HG03135 (cell line): ENCODE measurements at regions not wholly inside any gene's neighbourhood (a gene's known extent, or its start where the extent isn't known, plus 50 kb on each side); places are given as distances from the start of the nearest gene placed in this dataset.
"Not testable (repeated sequence)": the region's sequence is repeated elsewhere in the genome, so short reads cannot be mapped to it uniquely, and the experiment has no call there.

Experiments used
- ATAC-seq: cut with Tn5 transposase; IDR thresholded peaks from one replicate; pipeline ENCODE4 v1.9.1; 2021; ENCODE audit warnings: mild to moderate bottlenecking, moderate library complexity; ENCODE audit not compliant: unreplicated experiment

GRCh38 chr4:126201251-126202138, 886.7 kb downstream of the FAT4 start:
- not testable (repeated sequence) for ATAC-seq

- ATAC-seq, result no peak
These were observed 887.5 kb downstream of the FAT4 start for GRCh38 chr4:126202226-126202625.

DNA sequence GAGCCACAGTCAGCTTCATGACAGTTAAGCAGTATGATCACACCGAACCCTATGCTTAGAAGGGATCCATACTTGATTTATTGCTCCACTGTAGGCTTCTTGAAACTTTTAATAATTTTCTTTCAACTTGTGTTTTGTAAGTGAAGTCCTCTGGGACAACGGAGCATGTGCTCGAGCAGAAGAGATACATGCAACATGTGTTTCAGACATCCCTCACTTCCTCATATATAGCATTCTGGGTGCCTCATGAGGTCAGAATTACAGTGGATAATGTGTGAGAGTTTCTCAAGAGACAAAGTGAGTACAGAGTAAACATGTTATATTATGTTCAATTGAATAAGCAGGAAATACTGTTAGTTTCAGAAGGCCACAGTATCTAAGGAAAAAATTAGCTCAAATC, 893.2 kb downstream of the FAT4 start:
- no peak for ATAC-seq

GRCh38 chr4:126209147-126209546, 894.4 kb downstream of the FAT4 start:
- no peak for ATAC-seq

DNA sequence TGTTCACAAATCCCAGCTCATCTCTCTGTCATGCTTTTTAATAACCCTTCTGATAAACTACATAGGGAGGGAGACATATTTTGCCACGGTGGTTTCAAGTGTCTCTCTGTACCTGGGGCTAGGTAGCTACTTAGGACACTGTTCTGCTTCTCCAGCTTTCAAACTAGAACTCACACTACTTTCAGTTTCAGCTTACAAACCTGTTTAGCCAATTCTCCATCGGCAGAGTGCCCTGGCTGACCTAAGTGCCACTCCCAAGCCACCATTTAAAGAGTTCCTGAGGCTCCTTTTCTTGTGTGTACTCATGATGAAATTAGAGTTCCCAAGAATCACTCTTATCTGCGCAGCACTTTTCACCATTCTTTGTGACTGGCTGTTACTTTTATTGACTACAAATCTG, 899.2 kb downstream of the FAT4 start:
- ATAC-seq, result no peak

DNA sequence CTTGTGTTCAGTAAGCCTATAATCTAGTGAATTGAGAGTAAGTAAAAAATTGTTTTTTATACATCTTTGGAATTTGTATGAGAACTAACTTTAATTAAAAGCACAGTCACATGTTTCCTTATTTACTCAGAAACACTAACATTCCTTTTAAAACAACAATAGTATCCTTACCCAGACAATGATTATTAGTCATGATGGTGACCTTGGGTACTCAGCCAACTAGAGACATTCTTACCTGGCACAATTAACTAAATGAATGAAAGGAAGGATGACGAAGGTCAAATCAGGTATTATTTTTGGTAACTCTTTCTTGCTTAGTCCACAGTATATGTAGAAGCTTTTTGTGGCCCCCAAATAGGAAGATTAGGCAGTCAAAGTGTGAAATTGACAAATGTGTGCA, 901.0 kb downstream of the FAT4 start:
- no peak for ATAC-seq

DNA sequence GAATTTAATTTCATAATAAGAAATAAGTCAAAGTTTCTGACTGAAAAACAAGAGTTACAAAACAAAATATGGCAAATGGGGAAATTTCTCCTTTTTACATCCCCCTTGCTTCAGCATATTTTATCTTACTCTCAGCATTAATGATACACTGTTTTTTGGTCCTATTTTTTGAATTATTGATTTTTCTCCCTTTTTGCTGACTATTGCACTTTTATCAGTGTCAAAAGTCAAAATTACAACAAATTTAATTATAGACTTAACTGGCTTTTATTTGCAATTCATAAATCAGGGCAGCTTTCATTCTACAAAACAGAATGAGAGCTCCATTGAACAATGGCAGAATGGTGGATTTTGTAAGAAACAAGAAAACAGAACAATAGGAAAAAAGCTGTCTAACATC, 901.9 kb downstream of the FAT4 start:
- ATAC-seq, result no peak

- ATAC-seq, result no peak
These were observed 906.5 kb downstream of the FAT4 start for GRCh38 chr4:126221282-126221681.

DNA sequence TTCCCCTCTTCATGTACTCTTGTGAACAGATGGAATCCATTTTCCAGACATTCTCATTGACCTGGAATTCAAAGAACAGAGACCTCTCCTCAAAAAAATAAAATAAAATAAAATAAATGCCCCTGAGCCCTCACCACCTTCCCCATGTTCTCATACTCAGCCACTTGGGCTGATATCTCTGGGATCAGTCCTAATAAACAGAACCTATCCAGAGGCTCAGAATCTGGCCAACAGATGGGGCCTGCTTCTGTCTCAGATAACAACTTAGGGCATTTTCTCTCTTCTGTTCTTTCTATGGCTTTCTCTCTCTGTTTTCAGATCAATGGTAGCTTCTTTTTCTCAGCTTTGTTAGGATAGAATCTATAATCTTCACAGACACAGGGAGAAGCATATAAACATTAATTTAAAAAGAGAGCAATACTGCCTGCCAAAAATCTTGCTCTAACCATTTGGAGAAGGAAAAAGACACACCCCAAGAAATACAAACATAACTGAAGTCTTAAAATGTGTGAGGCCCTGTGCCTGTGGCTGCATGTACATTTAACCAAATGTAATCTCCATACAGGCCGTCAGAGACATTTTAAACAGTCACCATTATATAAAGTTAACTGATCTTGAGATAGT, 907.1 kb downstream of the FAT4 start:
- no peak for ATAC-seq

DNA sequence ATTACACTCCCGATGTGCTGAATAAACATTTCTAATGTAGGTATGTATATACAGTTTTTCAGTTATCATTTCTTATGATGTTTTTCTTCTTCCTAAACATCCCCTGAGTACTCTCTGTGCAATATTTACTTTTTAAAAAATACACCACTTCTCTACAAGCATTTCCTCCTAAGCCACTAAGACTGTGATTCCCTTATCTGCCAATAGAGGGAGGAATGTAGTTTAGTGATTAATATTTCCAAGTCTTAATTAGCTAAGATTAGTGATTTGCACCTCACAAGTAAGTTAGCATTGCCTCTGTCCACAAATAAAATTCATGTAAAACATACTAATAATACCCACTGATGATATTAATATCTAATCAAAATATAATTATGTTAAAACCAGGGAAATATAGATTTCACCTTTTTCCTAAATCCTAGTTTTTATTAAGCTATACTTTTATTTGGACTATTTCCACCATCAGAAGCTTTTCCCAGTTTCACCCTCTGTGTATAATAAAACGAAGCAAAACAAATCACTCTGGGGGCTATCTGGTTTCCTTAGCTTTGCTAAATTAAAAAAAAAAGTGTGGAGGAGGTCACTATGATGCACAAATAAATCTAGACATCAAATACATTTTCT, 909.1 kb downstream of the FAT4 start:
- no peak for ATAC-seq

DNA sequence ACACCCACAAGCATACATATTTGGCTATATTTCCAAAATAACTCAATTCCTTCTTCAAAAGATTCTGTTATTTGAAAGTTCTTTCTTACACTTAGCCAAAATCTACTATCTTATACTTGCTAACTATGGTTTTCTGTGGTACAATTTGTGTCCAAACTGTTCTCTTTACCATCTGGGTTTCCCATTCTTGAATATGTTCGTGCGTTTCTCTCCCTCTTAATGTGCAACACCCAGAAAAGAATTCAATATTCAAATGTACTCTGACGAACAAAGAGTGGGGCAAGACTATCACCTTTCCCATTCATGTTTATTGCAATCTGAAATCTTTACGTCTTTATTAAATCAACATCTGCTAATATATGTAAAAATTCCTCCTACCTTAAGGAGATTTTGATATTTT, 912.7 kb downstream of the FAT4 start:
- no peak for ATAC-seq

- ATAC-seq, result no peak
These were observed 915.5 kb downstream of the FAT4 start for GRCh38 chr4:126230269-126230668.

- no peak for ATAC-seq
These were observed 918.7 kb downstream of the FAT4 start for GRCh38 chr4:126233483-126233882.

GRCh38 chr4:126238013-126238412, 923.3 kb downstream of the FAT4 start:
- no peak for ATAC-seq

DNA sequence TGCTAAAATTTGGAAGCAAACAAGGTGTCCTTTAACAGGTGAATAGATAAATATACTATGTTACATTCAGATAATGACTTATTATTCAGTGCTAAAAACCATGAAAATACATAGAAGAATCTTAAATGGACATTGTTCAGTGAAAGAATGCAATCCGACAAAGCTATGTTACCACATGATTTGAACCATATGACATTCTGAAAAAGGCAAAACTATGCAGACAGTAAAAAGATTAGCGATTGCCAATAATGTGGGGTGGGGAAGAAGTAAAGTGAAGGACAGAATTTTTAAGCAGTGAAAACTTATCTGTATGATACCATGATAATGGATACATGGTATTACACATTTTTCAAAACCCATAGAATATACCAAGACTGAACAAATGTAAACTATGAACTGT, 926.9 kb downstream of the FAT4 start:
- ATAC-seq, result no peak

GRCh38 chr4:126242679-126243390, 928.1 kb downstream of the FAT4 start:
- ATAC-seq, result no peak

DNA sequence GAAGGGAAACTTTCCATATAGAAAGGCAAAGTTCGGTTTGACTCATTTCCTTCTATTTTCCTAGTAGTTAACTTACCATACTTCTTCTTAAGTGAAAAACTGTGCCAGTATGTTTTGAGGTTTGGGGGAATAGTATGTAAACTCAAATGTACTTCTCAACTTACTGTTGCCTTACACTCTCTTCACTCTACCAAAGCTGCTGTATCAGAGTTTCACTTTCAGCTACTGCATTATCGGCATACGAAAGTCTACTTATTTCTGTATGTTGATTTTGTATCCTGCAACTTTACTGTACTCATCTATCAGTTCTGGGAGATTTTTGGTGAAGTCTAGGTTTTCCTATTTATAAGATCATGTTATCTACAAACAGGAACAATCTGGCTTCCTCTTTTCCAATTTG, 932.7 kb downstream of the FAT4 start:
- ATAC-seq, result no peak

GRCh38 chr4:126250006-126250405, 935.3 kb downstream of the FAT4 start:
- ATAC-seq, result no peak

GRCh38 chr4:126251169-126251568, 936.4 kb downstream of the FAT4 start:
- ATAC-seq, result no peak

GRCh38 chr4:126262665-126263064, 947.9 kb downstream of the FAT4 start:
- no peak for ATAC-seq

DNA sequence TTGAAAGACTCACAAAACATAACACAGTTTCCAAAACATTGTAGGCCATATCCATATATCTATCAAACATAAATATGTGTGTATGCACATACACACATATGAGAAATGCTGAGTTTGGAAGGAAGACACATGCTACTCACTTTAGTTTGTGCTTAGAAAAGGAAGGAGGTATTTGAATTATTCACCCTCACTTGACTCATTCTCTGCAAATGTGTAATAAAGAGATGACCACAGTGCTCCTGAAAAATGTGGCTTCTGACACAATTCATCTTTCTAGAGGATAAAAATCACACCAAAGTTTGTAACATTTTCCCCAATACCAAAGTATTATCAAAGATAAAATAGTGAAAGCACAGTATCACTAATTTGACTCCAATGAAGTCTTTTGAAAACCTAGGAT, 950.1 kb downstream of the FAT4 start:
- no peak for ATAC-seq
